ENCODE measurements at regions not wholly inside any gene's neighbourhood (a gene's known extent, or its start where the extent isn't known, plus 50 kb on each side); places are given as distances from the start of the nearest gene placed in this dataset.

- DNase-seq (ENCODE audit: low read depth, low spot score) (no peak), FAIRE-seq (no peak)
- Histone ChIP-seq H3K79me2 (ENCODE audit: control insufficient read depth, insufficient read depth, low read length) (no peaks in the 10 kb centered on the region), H3K4me1 (ENCODE audit: control insufficient read depth, extremely low read depth, insufficient read depth, low read length) (no peaks in the 10 kb centered on the region), H3K4me3 (replicated peaks in 1 of 3; ENCODE audit: insufficient read depth in 1 of 3, low read depth in 1 of 3, low read length in 3 of 3) (no peak overlapping the region), H3K4me2 (ENCODE audit: insufficient read depth, low read length) (no peak overlapping the region), H3K9ac (replicated peaks; ENCODE audit: extremely low read depth, insufficient read depth, low read length) (no peak overlapping the region), H3K27ac (ENCODE audit: insufficient read depth, low read depth, low read length) (no peak overlapping the region), H4K20me1 (replicated peaks; ENCODE audit: control insufficient read depth, extremely low read depth, insufficient read depth, low read length) (no peaks in the 10 kb centered on the region), H3K9me3 (replicated peaks; ENCODE audit: control insufficient read depth, insufficient read depth, low read length) (no peaks in the 10 kb centered on the region), H3K9me1 (replicated peaks; ENCODE audit: control insufficient read depth, extremely low read depth, insufficient read depth, low read length) (no peaks in the 10 kb centered on the region), H3K36me3 (ENCODE audit: control insufficient read depth in 2 of 2, extremely low read depth in 1 of 2, insufficient read depth in 2 of 2, low read length in 2 of 2) (no peaks in the 10 kb centered on the region), H2AFZ (ENCODE audit: low read depth, low read length) (no peak overlapping the region), H3K27me3 (ENCODE audit: control insufficient read depth in 2 of 2, insufficient read depth in 2 of 2, low read length in 2 of 2) (no peaks in the 10 kb centered on the region)
- CTCF ChIA-PET = no interaction called here
- POLR2A ChIA-PET = no interaction called here
- dilution Hi-C loops (cut with MboI; ENCODE audit: extremely low pct_ligation_motif_present, low sequenced_read_pairs) (no loop called here), intact Hi-C loops (cut with micrococcal nuclease) (no loop called here)
- TF ChIP-seq MYC (IDR thresholded peaks at IDR 0.05; ENCODE audit: low read depth, low read length) = no peak
- no peak for TF ChIP-seq JUN (IDR thresholded peaks at IDR 0.05; ENCODE audit: borderline replicate concordance, insufficient read depth, insufficient read length, low read depth)
- no peak for TF ChIP-seq POLR2A (IDR thresholded peaks at IDR 0.05; ENCODE audit: low read depth, low read length)
- BruUV-seq (replicated peaks) = no TSS peak
These were observed 61.8 kb upstream of the DIO3 start for GRCh38 chr14:101499513-101499912.

DNA sequence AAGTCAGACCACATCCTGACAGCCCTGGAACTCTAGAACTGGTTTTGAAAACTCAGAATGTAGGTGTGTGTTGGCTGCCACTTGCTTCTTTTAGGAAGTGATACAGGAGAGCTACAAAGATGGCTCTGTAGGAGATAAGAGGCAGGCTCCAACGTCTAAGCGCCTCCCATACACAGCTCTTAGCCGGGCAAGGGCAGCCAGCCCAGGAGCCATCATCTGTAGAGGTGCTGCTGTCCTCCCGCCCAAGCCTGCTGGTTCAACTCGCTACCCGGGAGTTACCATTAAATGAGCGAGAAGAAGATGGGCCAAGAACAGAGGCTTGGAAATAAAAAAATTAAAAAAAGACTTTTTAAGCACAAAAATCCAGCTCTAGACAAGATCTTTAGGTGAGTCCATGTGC is 61.2 kb upstream of the DIO3 start:
- Histone ChIP-seq H4K20me1 (replicated peaks; ENCODE audit: control insufficient read depth, extremely low read depth, insufficient read depth, low read length) (no peaks in the 10 kb centered on the region), H3K4me1 (ENCODE audit: control insufficient read depth, extremely low read depth, insufficient read depth, low read length) (no peaks in the 10 kb centered on the region), H3K9me3 (replicated peaks; ENCODE audit: control insufficient read depth, insufficient read depth, low read length) (no peaks in the 10 kb centered on the region), H3K27me3 (ENCODE audit: control insufficient read depth in 2 of 2, insufficient read depth in 2 of 2, low read length in 2 of 2) (no peaks in the 10 kb centered on the region), H2AFZ (ENCODE audit: low read depth, low read length) (no peak overlapping the region), H3K4me2 (ENCODE audit: insufficient read depth, low read length) (no peak overlapping the region), H3K4me3 (replicated peaks in 1 of 3; ENCODE audit: insufficient read depth in 1 of 3, low read depth in 1 of 3, low read length in 3 of 3) (no peak overlapping the region), H3K9me1 (replicated peaks; ENCODE audit: control insufficient read depth, extremely low read depth, insufficient read depth, low read length) (no peaks in the 10 kb centered on the region), H3K27ac (ENCODE audit: insufficient read depth, low read depth, low read length) (no peak overlapping the region), H3K9ac (replicated peaks; ENCODE audit: extremely low read depth, insufficient read depth, low read length) (no peak overlapping the region), H3K36me3 (ENCODE audit: control insufficient read depth in 2 of 2, extremely low read depth in 1 of 2, insufficient read depth in 2 of 2, low read length in 2 of 2) (no peaks in the 10 kb centered on the region), H3K79me2 (ENCODE audit: control insufficient read depth, insufficient read depth, low read length) (no peaks in the 10 kb centered on the region)
- ChIA-PET CTCF (no interaction called here), POLR2A (no interaction called here)
- DNase-seq (ENCODE audit: low read depth, low spot score) (no peak), FAIRE-seq (no peak)
- TF ChIP-seq EZH2 (IDR thresholded peaks at IDR 0.05; ENCODE audit: borderline replicate concordance, low read depth, low read length, severe bottlenecking) (no peak), GATA2 (IDR thresholded peaks at IDR 0.05; ENCODE audit: insufficient read depth, insufficient read length, low read depth, low read length) (no peak), JUN (IDR thresholded peaks at IDR 0.05; ENCODE audit: borderline replicate concordance, insufficient read depth, insufficient read length, low read depth) (no peak), FOS (IDR thresholded peaks at IDR 0.05; ENCODE audit: borderline replicate concordance, insufficient read depth, low read length) (no peak), CTCF (IDR thresholded peaks at IDR 0.05; ENCODE audit: extremely low read depth in 1 of 2, insufficient read depth in 1 of 2, low read depth in 1 of 2, low read length in 2 of 2) (no peak), MYC (IDR thresholded peaks at IDR 0.05; ENCODE audit: low read depth, low read length) (no peak), POLR2A (IDR thresholded peaks at IDR 0.05; ENCODE audit: low read depth, low read length) (no peak), POLR2AphosphoS5 (IDR thresholded peaks at IDR 0.05; ENCODE audit: insufficient read depth, low read depth, low read length) (no peak)
- TF ChIP-seq, protein P1, sequence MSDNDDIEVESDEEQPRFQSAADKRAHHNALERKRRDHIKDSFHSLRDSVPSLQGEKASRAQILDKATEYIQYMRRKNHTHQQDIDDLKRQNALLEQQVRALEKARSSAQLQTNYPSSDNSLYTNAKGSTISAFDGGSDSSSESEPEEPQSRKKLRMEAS (IDR thresholded peaks at IDR 0.05; ENCODE audit: insufficient read depth, insufficient read length) = no peak
- dilution Hi-C loops (cut with MboI; ENCODE audit: extremely low pct_ligation_motif_present, low sequenced_read_pairs) = no loop called here
- intact Hi-C loops (cut with micrococcal nuclease) = no loop called here
- BruUV-seq (replicated peaks) = no TSS peak

All from endothelial cell of umbilical vein (primary cell).